Central memory CD4-positive, alpha-beta T cell (primary cell): ENCODE measurements at regions not wholly inside any gene's neighbourhood (a gene's known extent, or its start where the extent isn't known, plus 50 kb on each side); places are given as distances from the start of the nearest gene placed in this dataset.

ENCODE experiments used
- DNase-seq: peaks from one replicate; pipeline ENCODE4 v3.0.0; 2022

GRCh38 chr7:85478530-85478929, 291.7 kb upstream of the SEMA3D start:
- DNase-seq, result no peak

GRCh38 chr7:85475476-85475875, 288.6 kb upstream of the SEMA3D start:
- no peak for DNase-seq

- no peak for DNase-seq
Measured at GRCh38 chr7:85475071-85475470, 288.2 kb upstream of the SEMA3D start.

GRCh38 chr7:85474234-85474633, 287.4 kb upstream of the SEMA3D start:
- no peak for DNase-seq

GRCh38 chr7:85471740-85472139, 284.9 kb upstream of the SEMA3D start:
- DNase-seq, result no peak

- DNase-seq, result no peak
Measured at GRCh38 chr7:85471307-85471706, 284.5 kb upstream of the SEMA3D start.

GRCh38 chr7:85469446-85470010, 282.7 kb upstream of the SEMA3D start:
- no peak for DNase-seq

GRCh38 chr7:85464042-85464651, 277.3 kb upstream of the SEMA3D start:
- no peak for DNase-seq

GRCh38 chr7:85462671-85463070, 275.8 kb upstream of the SEMA3D start:
- DNase-seq, result no peak

GRCh38 chr7:85457911-85458310, 271.1 kb upstream of the SEMA3D start:
- no peak for DNase-seq

- no peak for DNase-seq
Measured at GRCh38 chr7:85456254-85456653, 269.4 kb upstream of the SEMA3D start.

- no peak for DNase-seq
Measured at GRCh38 chr7:85454904-85455303, 268.0 kb upstream of the SEMA3D start.

GRCh38 chr7:85452674-85453073, 265.8 kb upstream of the SEMA3D start:
- DNase-seq, result no peak

- no peak for DNase-seq
Measured at GRCh38 chr7:85449478-85449877, 262.6 kb upstream of the SEMA3D start.

GRCh38 chr7:85447004-85447403, 260.1 kb upstream of the SEMA3D start:
- no peak for DNase-seq

GRCh38 chr7:85426487-85426960, 239.7 kb upstream of the SEMA3D start:
- no peak for DNase-seq

GRCh38 chr7:85424298-85424697, 237.4 kb upstream of the SEMA3D start:
- no peak for DNase-seq

- no peak for DNase-seq
Measured at GRCh38 chr7:85423209-85423895, 236.5 kb upstream of the SEMA3D start.

GRCh38 chr7:85415743-85416142, 228.9 kb upstream of the SEMA3D start:
- DNase-seq, result no peak

- no peak for DNase-seq
Measured at GRCh38 chr7:85413718-85414117, 226.9 kb upstream of the SEMA3D start.

- no peak for DNase-seq
Measured at GRCh38 chr7:85412912-85413311, 226.1 kb upstream of the SEMA3D start.

- DNase-seq, result no peak
Measured at GRCh38 chr7:85407391-85407790, 220.5 kb upstream of the SEMA3D start.

- DNase-seq, result no peak
Measured at GRCh38 chr7:85405016-85405902, 218.4 kb upstream of the SEMA3D start.
